ENCODE measurements at regions not wholly inside any gene's neighbourhood (a gene's known extent, or its start where the extent isn't known, plus 50 kb on each side); places are given as distances from the start of the nearest gene placed in this dataset.

DNA sequence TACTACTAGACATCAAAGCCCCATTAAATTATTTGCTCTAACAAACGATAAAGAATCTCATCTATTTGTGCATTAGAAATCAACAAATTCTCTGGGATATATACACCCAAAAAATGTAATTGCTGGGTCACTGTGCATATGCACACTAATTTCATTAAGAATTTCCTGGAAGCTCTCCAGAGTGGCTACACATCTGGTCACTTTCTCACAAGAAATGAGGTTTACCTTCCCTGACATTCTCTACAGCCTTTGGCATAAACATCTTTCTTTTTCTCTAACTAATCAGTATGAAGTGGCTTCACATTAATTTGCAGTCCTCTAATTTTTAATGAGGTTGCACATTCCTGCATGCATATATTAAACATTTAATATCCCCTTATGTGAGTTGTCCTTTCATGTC, 150.8 kb upstream of the ANO5 start:
- no peak for DNase-seq
- Histone ChIP-seq H3K4me3 (ENCODE audit: insufficient read depth, low read depth, low read length) (no peak overlapping the region), H3K36me3 (replicated peaks; ENCODE audit: control insufficient read depth, insufficient read depth, low read length) (no peaks in the 10 kb centered on the region), H3K27me3 (ENCODE audit: control insufficient read depth, insufficient read depth, low read length) (no peaks in the 10 kb centered on the region)

DNA sequence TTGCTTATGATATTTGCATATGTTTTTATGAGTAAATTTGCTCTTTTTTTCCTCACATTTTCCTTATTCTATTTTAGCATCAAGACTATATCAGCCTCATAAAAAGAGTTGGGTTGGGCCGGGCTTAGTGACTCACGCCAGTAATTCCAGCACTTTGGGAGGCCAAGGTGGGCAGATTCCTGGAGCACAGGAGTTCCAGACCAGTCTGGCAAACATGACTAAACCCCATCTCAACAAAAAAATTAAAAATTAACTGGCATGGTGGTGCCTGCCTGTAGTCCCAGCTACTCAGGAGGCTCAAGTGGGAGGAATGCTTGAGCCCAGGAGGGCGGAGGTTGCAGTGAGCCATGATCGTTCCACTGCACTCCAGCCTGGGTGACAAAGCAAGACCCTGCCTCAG, 148.8 kb upstream of the ANO5 start:
- no peaks in the 10 kb centered on the region for H3K27me3 ChIP-seq (ENCODE audit: control insufficient read depth, insufficient read depth, low read length)
- H3K4me3 ChIP-seq (ENCODE audit: insufficient read depth, low read depth, low read length) = no peak overlapping the region

GRCh38 chr11:22049276-22049675, 143.6 kb upstream of the ANO5 start:
- no peaks in the 10 kb centered on the region for H3K36me3 ChIP-seq (replicated peaks; ENCODE audit: control insufficient read depth, insufficient read depth, low read length)
- DNase-seq = no peak
- no peaks in the 10 kb centered on the region for H3K27me3 ChIP-seq (ENCODE audit: control insufficient read depth, insufficient read depth, low read length)
- no peak overlapping the region for H3K4me3 ChIP-seq (ENCODE audit: insufficient read depth, low read depth, low read length)

More for the DNA sequence above, 148.8 kb upstream of the ANO5 start:
- no peaks in the 10 kb centered on the region for H3K36me3 ChIP-seq (replicated peaks; ENCODE audit: control insufficient read depth, insufficient read depth, low read length)
- no peak for DNase-seq

- no peak for DNase-seq
- H3K27me3 ChIP-seq (ENCODE audit: control insufficient read depth, insufficient read depth, low read length) = no peaks in the 10 kb centered on the region
- no peak overlapping the region for H3K4me3 ChIP-seq (ENCODE audit: insufficient read depth, low read depth, low read length)
- H3K36me3 ChIP-seq (replicated peaks; ENCODE audit: control insufficient read depth, insufficient read depth, low read length) = no peaks in the 10 kb centered on the region
These were observed 127.4 kb upstream of the ANO5 start for GRCh38 chr11:22065472-22065871.

GRCh38 chr11:22069844-22070243, 123.0 kb upstream of the ANO5 start:
- Histone ChIP-seq H3K27me3 (ENCODE audit: control insufficient read depth, insufficient read depth, low read length) (no peaks in the 10 kb centered on the region), H3K36me3 (replicated peaks; ENCODE audit: control insufficient read depth, insufficient read depth, low read length) (no peaks in the 10 kb centered on the region), H3K4me3 (ENCODE audit: insufficient read depth, low read depth, low read length) (no peak overlapping the region)
- no peak for DNase-seq

DNA sequence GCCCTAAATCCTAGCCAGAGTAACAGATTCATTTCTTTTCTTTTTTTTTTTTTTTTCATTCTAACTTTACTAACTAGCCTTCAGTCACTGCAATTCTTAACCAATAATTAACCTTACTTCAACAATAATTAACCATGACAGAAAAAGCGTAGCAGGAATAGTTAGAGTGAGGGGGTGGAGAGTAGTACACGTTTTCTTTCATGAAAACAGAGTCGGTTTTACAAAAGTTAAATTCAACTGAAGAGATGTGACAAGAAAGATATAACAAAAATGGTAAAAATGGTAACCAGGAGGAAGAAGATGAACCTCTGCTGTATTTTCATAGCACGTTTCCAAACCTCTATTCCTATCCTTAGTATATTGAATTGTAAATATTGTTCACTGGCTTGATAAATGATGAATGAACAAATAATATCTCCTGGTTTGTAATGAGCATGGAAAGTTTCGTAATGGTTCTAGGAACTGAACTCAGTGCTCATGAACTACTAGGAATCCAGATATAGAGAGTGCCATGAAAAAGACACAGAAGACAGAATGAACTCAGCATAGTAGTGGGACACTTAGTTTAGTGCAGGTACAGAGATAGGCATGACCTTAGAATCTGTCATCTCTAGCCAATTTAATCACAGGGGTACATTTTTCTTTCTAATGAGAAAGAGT, 116.5 kb upstream of the ANO5 start:
- Histone ChIP-seq H3K4me3 (ENCODE audit: insufficient read depth, low read depth, low read length) (no peak overlapping the region), H3K27me3 (ENCODE audit: control insufficient read depth, insufficient read depth, low read length) (no peaks in the 10 kb centered on the region), H3K36me3 (replicated peaks; ENCODE audit: control insufficient read depth, insufficient read depth, low read length) (no peaks in the 10 kb centered on the region)
- no peak for DNase-seq

- no peak for DNase-seq
- no peak overlapping the region for H3K4me3 ChIP-seq (ENCODE audit: insufficient read depth, low read depth, low read length)
- H3K27me3 ChIP-seq (ENCODE audit: control insufficient read depth, insufficient read depth, low read length) = no peaks in the 10 kb centered on the region
- H3K36me3 ChIP-seq (replicated peaks; ENCODE audit: control insufficient read depth, insufficient read depth, low read length) = no peaks in the 10 kb centered on the region
These were observed 114.8 kb upstream of the ANO5 start for GRCh38 chr11:22078063-22078462.

DNA sequence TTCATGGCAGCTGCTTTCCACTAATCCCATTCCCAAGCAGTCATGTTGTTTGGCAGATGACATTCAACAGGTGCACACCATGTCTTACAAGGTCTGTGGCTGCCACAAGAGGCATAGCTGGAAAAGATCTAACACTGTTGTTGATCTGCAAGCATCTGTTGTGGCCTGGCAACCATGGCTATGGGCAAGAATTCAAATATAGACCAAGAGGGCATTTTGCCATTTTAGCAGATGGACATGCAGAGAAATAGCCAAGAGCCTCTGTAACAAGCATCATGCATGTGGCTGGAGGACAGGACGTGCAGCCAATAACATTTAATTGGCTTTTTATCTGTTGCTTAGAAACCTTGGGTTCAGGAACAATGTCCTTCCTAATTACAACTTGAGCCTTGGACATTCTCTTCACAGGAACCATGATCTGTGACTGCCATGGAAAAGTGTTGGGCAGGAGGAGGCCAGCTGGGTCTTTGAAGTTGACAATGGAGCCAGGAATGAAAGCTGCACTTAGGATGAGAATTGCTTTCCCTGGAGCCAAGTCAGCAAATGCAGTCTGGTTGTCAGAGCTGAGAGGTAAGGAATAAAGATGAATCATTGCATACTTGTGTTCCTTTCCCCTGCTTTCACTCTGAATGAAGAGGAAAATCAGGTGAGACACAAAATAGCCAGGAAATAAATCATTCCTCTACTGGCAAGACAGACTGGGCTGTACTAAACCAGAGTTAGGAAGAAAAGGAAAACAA, 113.6 kb upstream of the ANO5 start:
- no peaks in the 10 kb centered on the region for H3K36me3 ChIP-seq (replicated peaks; ENCODE audit: control insufficient read depth, insufficient read depth, low read length)
- DNase-seq = no peak
- no peak overlapping the region for H3K4me3 ChIP-seq (ENCODE audit: insufficient read depth, low read depth, low read length)
- H3K27me3 ChIP-seq (ENCODE audit: control insufficient read depth, insufficient read depth, low read length) = no peaks in the 10 kb centered on the region

DNA sequence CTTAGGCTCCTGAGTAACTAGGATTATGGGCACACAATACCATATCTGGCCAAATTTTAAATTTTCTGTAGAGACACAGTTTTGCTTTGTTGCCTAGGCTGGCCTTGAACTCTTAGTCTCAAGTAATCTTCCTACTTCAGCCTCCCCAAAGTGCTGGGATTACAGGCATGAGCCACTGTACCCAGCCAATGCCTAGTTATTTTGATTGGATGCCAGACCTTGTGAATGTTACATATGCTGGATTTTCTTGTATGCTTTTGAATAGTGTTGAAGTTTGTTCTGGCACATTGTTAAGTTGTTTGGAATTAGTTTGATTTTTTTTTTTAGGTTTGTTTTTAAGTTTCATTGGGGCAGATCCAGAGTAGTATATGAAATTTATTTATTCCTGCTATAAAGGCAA, 110.7 kb upstream of the ANO5 start:
- no peaks in the 10 kb centered on the region for H3K27me3 ChIP-seq (ENCODE audit: control insufficient read depth, insufficient read depth, low read length)
- H3K36me3 ChIP-seq (replicated peaks; ENCODE audit: control insufficient read depth, insufficient read depth, low read length) = no peaks in the 10 kb centered on the region
- no peak for DNase-seq
- H3K4me3 ChIP-seq (ENCODE audit: insufficient read depth, low read depth, low read length) = no peak overlapping the region

GRCh38 chr11:22082788-22083187, 110.1 kb upstream of the ANO5 start:
- H3K36me3 ChIP-seq (replicated peaks; ENCODE audit: control insufficient read depth, insufficient read depth, low read length) = no peaks in the 10 kb centered on the region
- H3K27me3 ChIP-seq (ENCODE audit: control insufficient read depth, insufficient read depth, low read length) = no peaks in the 10 kb centered on the region
- H3K4me3 ChIP-seq (ENCODE audit: insufficient read depth, low read depth, low read length) = no peak overlapping the region
- no peak for DNase-seq

DNA sequence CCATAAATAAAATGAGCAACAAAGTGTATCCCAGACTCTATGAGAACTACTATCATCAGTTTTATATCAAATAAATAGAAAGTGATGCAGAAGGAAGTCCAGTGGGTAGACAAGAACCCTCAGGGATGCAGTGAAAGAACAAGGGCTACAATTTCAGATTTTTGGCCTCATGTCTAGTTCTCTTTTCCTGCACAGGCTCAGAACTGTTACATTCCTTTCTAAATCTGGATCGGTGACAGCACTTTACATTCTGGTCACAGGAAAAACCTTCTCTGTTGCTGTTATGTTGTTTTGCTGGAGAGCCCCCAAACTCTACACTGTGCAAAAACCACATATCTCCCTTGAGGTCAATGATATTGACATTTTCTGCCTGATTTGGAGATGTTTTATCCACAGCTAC, 108.8 kb upstream of the ANO5 start:
- no peaks in the 10 kb centered on the region for H3K27me3 ChIP-seq (ENCODE audit: control insufficient read depth, insufficient read depth, low read length)
- no peaks in the 10 kb centered on the region for H3K36me3 ChIP-seq (replicated peaks; ENCODE audit: control insufficient read depth, insufficient read depth, low read length)
- no peak overlapping the region for H3K4me3 ChIP-seq (ENCODE audit: insufficient read depth, low read depth, low read length)
- no peak for DNase-seq

DNA sequence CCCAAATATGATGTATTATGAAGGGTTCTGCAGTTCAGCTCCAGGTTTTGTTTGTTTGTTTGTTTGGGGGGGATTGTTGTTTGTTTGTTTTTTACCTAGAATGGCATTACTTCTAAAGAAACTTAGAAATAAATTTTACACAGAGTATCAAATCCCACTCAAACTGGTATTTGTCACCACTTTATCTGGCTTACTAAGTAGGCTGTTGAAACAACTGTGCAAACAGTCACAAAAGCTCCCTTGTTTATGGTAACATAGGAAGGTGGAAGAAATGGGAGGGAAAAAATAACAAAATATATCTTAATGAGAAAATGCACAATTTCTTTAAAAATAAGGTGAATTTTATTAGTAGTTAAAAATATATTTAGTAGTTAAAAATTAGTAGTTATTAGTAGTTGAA, 108.3 kb upstream of the ANO5 start:
- no peak overlapping the region for H3K4me3 ChIP-seq (ENCODE audit: insufficient read depth, low read depth, low read length)
- H3K27me3 ChIP-seq (ENCODE audit: control insufficient read depth, insufficient read depth, low read length) = no peaks in the 10 kb centered on the region
- H3K36me3 ChIP-seq (replicated peaks; ENCODE audit: control insufficient read depth, insufficient read depth, low read length) = no peaks in the 10 kb centered on the region
- DNase-seq = no peak

DNA sequence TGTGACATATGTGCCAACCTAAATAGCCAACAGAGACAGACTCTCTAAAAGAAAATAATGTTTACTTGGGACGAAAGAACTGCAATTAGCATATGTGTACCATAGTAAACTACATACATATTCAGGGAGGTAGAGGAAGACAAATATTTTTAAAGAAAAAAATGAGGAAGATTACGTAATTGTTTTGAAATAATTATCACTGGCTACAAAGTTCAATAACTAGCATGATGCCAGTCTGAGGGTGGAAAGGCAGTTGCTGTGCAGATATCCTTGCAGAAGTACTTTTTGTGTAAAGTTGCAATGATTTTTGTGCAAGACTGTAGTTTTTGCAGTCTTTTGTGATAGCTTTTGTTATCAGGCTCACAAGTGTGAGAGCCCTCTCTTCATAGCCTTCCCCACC, 103.3 kb upstream of the ANO5 start:
- Histone ChIP-seq H3K27me3 (ENCODE audit: control insufficient read depth, insufficient read depth, low read length) (no peaks in the 10 kb centered on the region), H3K4me3 (ENCODE audit: insufficient read depth, low read depth, low read length) (no peak overlapping the region), H3K36me3 (replicated peaks; ENCODE audit: control insufficient read depth, insufficient read depth, low read length) (no peaks in the 10 kb centered on the region)
- no peak for DNase-seq

GRCh38 chr11:22106566-22106965, 86.3 kb upstream of the ANO5 start:
- Histone ChIP-seq H3K27me3 (ENCODE audit: control insufficient read depth, insufficient read depth, low read length) (no peaks in the 10 kb centered on the region), H3K4me3 (ENCODE audit: insufficient read depth, low read depth, low read length) (no peak overlapping the region), H3K36me3 (replicated peaks; ENCODE audit: control insufficient read depth, insufficient read depth, low read length) (no peaks in the 10 kb centered on the region)
- DNase-seq = no peak

DNA sequence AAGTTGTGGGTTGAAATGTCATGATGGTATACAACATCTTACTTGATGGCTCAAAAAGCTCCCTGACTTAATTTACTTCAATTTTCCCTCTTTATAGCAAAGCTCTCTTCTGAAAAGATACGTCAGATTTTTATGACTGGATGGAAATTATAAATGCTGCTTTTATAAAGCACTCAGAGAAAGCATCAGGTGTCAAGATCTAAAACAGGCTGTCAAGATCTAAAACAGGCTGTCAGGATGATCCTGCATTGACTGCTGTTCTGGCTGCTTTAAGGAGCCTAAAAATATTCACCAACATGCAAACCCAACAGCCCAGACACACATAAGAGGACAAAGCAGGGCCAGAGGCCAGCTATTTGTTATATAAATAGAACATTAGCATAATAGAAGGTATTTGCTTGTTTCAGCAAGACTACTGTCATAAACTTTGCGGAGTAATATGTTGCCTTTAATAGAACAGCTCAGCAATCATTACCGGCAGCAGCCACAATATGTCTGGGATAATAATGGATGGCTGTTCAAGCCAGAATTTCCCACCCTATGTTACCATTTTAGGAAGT, 77.3 kb upstream of the ANO5 start:
- no peak for DNase-seq
- no peak overlapping the region for H3K4me3 ChIP-seq (ENCODE audit: insufficient read depth, low read depth, low read length)
- no peaks in the 10 kb centered on the region for H3K36me3 ChIP-seq (replicated peaks; ENCODE audit: control insufficient read depth, insufficient read depth, low read length)
- H3K27me3 ChIP-seq (ENCODE audit: control insufficient read depth, insufficient read depth, low read length) = no peaks in the 10 kb centered on the region
